ENCODE measurements at regions not wholly inside any gene's neighbourhood (a gene's known extent, or its start where the extent isn't known, plus 50 kb on each side); places are given as distances from the start of the nearest gene placed in this dataset.

GRCh38 chr13:89584058-89584620, 1763.3 kb upstream of the MIR17HG start:
- no peak for ATAC-seq
- Mint-ChIP-seq H3K27ac (no peak overlapping the region), H3K27me3 (no peaks in the 10 kb centered on the region), H3K4me3 (no peak overlapping the region), H3K9me3 (peaks cover 8% of the 10 kb centered on the region), H3K36me3 (no peaks in the 10 kb centered on the region), H3K4me1 (ENCODE audit: low read depth in 2 of 2) (no peaks in the 10 kb centered on the region)
- DNase-seq (ENCODE audit: low spot score), result no peak

DNA sequence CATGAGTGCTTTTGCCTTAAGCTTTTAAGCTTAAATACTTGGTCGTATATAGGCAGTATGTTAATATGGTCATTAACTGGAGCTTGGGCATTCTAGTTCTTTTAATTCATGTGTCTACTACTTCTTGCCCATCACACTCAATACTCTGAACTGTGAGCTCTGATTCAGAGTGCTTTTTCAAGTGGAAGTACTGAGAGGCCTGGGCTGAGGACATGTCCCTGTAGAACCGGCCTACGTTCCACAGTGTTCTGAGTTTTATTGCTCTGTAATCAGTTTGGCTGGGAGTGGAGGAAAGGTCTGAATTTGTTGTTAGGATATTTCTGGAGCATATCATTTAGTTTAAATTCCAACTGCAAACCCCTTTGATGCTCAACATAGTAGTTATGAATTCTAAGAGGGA, 1744.8 kb upstream of the MIR17HG start:
- ATAC-seq, result no peak

DNA sequence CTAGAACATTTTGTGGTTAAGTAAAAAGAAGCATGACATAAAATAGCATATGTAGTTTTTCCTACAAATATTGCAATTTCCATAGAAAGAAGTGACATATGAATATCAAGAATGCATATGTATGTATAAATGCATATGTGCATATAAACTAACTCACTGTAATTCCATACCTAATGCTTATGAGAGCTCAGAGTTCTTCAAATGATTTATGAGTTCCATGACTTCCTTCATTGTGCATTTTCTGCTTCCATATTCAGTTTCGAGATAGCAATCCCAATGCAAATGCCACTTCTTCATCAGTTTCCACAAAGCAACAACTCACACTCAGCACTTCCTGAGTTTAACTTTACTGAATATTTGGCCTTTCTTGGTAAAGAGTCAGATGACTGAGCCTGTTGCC, 1744.3 kb upstream of the MIR17HG start:
- ATAC-seq (no peak), DNase-seq (ENCODE audit: low spot score) (no peak)
- Mint-ChIP-seq H3K36me3 (no peaks in the 10 kb centered on the region), H3K27me3 (no peaks in the 10 kb centered on the region), H3K27ac (no peak overlapping the region), H3K9me3 (peaks cover 18% of the 10 kb centered on the region), H3K4me3 (no peak overlapping the region), H3K4me1 (ENCODE audit: low read depth in 2 of 2) (no peaks in the 10 kb centered on the region)

More for the DNA sequence above, 1744.8 kb upstream of the MIR17HG start:
- no peak for DNase-seq (ENCODE audit: low spot score)
- H3K4me1 Mint-ChIP-seq (ENCODE audit: low read depth in 2 of 2), result no peaks in the 10 kb centered on the region
- no peaks in the 10 kb centered on the region for H3K27me3 Mint-ChIP-seq
- H3K4me3 Mint-ChIP-seq, result no peak overlapping the region
- peaks cover 18% of the 10 kb centered on the region for H3K9me3 Mint-ChIP-seq
- no peak overlapping the region for H3K27ac Mint-ChIP-seq
- H3K36me3 Mint-ChIP-seq, result no peaks in the 10 kb centered on the region

- ATAC-seq (no peak), DNase-seq (ENCODE audit: low spot score) (no peak)
- Mint-ChIP-seq H3K27me3 (no peaks in the 10 kb centered on the region), H3K9me3 (peaks cover 15% of the 10 kb centered on the region), H3K4me1 (ENCODE audit: low read depth in 2 of 2) (no peaks in the 10 kb centered on the region), H3K4me3 (no peak overlapping the region), H3K27ac (no peak overlapping the region), H3K36me3 (no peaks in the 10 kb centered on the region)
Observed at GRCh38 chr13:89609318-89609717, 1738.2 kb upstream of the MIR17HG start.

DNA sequence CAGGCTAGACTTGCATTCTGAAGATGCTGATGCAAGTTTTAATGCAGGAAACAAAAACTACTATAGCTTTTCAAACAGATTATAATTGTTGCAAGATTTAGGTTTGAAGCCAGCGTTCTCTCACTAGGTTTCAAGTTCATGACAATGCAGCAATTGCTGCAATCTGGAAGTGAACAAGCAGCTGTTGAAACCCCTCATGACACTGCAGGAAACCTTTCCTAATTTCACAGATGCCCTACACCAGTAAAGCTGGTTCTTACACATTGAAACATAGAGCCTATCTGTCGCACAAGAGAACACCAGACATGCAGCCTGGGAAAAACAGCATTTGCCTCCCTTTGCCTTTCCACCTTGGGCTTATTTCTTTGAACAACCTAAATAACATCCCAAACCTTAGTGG, 1737.2 kb upstream of the MIR17HG start:
- no peaks in the 10 kb centered on the region for H3K36me3 Mint-ChIP-seq
- no peaks in the 10 kb centered on the region for H3K27me3 Mint-ChIP-seq

GRCh38 chr13:89610881-89611280, 1736.6 kb upstream of the MIR17HG start:
- Mint-ChIP-seq H3K4me1 (ENCODE audit: low read depth in 2 of 2) (no peaks in the 10 kb centered on the region), H3K4me3 (no peak overlapping the region), H3K9me3 (peaks cover 12% of the 10 kb centered on the region), H3K27me3 (no peaks in the 10 kb centered on the region), H3K27ac (no peak overlapping the region), H3K36me3 (no peaks in the 10 kb centered on the region)
- ATAC-seq, result no peak
- no peak for DNase-seq (ENCODE audit: low spot score)

More for the DNA sequence above, 1737.2 kb upstream of the MIR17HG start:
- no peaks in the 10 kb centered on the region for H3K4me1 Mint-ChIP-seq (ENCODE audit: low read depth in 2 of 2)
- DNase-seq (ENCODE audit: low spot score) (no peak), ATAC-seq (no peak)
- no peak overlapping the region for H3K4me3 Mint-ChIP-seq
- peaks cover 13% of the 10 kb centered on the region for H3K9me3 Mint-ChIP-seq
- H3K27ac Mint-ChIP-seq, result no peak overlapping the region

DNA sequence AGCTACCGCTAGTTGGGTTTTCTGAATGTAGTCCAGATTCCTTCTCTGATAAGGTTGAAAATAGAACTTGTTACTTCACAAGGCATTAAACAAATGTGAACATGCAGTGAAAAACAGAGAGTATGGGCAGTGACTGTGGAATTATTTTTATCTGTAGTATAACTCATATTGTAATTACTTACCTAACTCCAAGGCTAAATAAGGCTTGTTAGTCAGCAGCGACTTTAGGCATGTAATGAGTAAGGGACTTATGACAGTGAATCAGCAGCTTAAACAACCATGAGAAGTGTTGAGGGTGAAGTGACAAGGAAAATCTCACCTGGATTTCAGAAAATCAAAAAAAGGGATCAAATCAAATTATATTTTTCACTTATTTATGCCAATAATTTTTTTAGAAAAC, 1719.5 kb upstream of the MIR17HG start:
- Mint-ChIP-seq H3K36me3 (no peaks in the 10 kb centered on the region), H3K4me3 (no peak overlapping the region), H3K9me3 (peaks cover 23% of the 10 kb centered on the region), H3K27ac (no peak overlapping the region), H3K27me3 (no peaks in the 10 kb centered on the region), H3K4me1 (ENCODE audit: low read depth in 2 of 2) (no peaks in the 10 kb centered on the region)
- DNase-seq (ENCODE audit: low spot score) (no peak), ATAC-seq (no peak)

DNA sequence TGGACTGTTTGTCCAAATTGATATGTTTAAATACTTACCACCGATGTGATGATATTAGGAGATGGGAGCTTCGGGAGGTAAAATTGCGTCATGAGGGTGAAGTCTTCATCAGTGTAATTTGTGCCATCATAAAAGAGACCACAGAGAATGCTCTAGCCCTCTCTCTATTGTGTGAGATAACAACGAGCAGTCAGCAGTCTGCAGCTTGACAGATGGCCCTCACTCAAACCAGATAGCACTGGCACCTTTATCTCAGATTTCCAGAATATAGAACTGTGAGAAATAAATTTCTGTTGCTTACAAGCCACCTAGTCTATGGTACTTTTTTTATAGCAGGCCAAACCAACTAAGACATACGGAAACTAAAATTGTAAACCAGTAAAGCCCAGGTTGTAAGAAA, 1718.9 kb upstream of the MIR17HG start:
- Mint-ChIP-seq H3K27me3 (no peaks in the 10 kb centered on the region), H3K36me3 (no peaks in the 10 kb centered on the region), H3K4me1 (ENCODE audit: low read depth in 2 of 2) (no peaks in the 10 kb centered on the region), H3K27ac (no peak overlapping the region), H3K4me3 (no peak overlapping the region), H3K9me3 (peaks cover 26% of the 10 kb centered on the region)
- ATAC-seq, result no peak
- DNase-seq (ENCODE audit: low spot score), result no peak

DNA sequence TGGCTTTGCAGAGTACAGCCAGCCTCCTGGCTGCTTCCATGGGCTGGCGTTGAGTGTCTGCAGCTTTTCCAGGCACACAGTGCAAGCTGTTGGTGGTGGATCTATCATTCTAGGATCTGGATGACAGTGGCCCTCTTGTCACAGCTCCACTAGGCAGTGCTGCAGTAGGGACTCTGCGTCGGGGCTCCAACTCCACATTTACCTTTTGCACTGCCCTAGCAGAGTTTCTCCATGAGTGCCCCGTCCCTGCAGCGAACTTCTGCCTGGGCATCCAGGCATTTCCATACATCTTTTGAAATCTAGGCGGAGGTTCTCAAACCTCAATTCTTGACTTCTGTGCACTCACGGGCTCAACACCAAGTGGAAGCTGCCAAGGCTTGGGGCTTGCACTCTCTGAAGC, 1697.3 kb upstream of the MIR17HG start:
- Mint-ChIP-seq H3K4me1 (ENCODE audit: low read depth in 2 of 2) (no peaks in the 10 kb centered on the region), H3K27me3 (no peaks in the 10 kb centered on the region), H3K27ac (no peak overlapping the region), H3K4me3 (no peak overlapping the region), H3K36me3 (no peaks in the 10 kb centered on the region), H3K9me3 (peaks cover 21% of the 10 kb centered on the region)
- ATAC-seq (no peak), DNase-seq (ENCODE audit: low spot score) (no peak)

- no peak overlapping the region for H3K27ac Mint-ChIP-seq
- ATAC-seq (no peak), DNase-seq (ENCODE audit: low spot score) (no peak)
- H3K4me1 Mint-ChIP-seq (ENCODE audit: low read depth in 2 of 2), result no peaks in the 10 kb centered on the region
- H3K27me3 Mint-ChIP-seq, result no peaks in the 10 kb centered on the region
- H3K9me3 Mint-ChIP-seq, result peaks cover 18% of the 10 kb centered on the region
- no peaks in the 10 kb centered on the region for H3K36me3 Mint-ChIP-seq
- H3K4me3 Mint-ChIP-seq, result no peak overlapping the region
Observed at GRCh38 chr13:89660752-89661151, 1686.7 kb upstream of the MIR17HG start.

DNA sequence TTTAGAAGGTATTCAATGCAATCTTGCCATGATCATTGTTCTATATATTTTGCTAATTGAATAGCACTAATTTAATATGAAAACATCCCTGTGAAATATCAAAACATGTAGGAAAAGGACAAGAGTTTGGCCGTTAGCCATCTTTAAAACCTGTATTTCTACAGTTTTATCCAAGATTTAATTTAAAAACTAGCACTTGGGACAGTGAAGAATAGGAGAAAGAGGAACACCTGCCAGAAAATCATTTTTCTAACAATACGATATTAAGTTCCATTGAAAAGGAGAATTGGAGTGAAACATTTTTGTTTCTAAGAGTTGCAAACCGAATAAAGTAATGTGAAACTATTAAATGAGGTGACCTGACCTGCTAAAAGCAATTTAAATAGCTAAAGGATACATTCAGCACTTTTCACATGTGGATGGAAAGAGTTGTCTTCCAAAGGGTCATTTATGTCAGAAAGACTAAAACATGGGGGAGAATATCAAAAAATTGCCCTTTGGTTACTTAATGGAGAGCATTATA, 1673.6 kb upstream of the MIR17HG start:
- H3K9me3 Mint-ChIP-seq, result no peaks in the 10 kb centered on the region

DNA sequence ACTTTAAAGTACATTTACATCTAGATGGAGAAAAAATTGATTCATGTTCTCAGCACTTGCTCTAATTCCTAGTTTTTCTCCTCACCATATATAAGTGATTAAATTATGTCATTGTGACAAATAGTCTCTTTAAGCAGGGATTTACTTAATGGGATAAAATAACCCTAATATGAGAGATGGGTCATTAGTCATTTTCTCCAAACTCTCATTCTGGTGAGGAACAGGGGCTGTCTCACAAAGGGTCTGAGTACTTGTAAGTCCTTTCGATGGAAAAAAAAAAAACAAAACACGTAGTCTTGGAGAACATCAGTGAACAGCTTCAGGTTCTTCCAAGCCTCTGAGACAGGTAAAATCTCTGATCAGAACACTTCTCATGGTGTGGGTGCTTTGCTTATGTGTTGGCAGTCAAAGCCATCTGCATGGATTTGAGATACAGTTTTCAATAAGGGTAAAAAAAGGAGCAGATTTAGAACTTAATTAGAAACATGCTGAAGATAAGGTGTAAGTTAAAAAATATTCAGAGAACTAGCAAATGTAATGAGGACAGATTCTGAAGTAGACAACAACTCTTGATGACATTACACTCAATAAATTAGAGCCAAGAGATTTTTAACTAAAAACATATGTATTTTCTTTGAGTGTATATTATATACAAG, 1668.9 kb upstream of the MIR17HG start:
- H3K36me3 Mint-ChIP-seq, result no peaks in the 10 kb centered on the region
- H3K27ac Mint-ChIP-seq, result no peak overlapping the region
- H3K4me1 Mint-ChIP-seq (ENCODE audit: low read depth in 2 of 2), result no peaks in the 10 kb centered on the region
- peaks cover 8% of the 10 kb centered on the region for H3K9me3 Mint-ChIP-seq
- no peak overlapping the region for H3K4me3 Mint-ChIP-seq
- H3K27me3 Mint-ChIP-seq, result no peaks in the 10 kb centered on the region
- DNase-seq (ENCODE audit: low spot score) (no peak), ATAC-seq (no peak)

More for the DNA sequence above, 1673.6 kb upstream of the MIR17HG start:
- Mint-ChIP-seq H3K4me3 (no peak overlapping the region), H3K27ac (no peak overlapping the region), H3K36me3 (no peaks in the 10 kb centered on the region), H3K27me3 (no peaks in the 10 kb centered on the region), H3K4me1 (ENCODE audit: low read depth in 2 of 2) (no peaks in the 10 kb centered on the region)
- ATAC-seq, result no peak
- no peak for DNase-seq (ENCODE audit: low spot score)

GRCh38 chr13:89684896-89685295, 1662.6 kb upstream of the MIR17HG start:
- DNase-seq (ENCODE audit: low spot score), result no peak

DNA sequence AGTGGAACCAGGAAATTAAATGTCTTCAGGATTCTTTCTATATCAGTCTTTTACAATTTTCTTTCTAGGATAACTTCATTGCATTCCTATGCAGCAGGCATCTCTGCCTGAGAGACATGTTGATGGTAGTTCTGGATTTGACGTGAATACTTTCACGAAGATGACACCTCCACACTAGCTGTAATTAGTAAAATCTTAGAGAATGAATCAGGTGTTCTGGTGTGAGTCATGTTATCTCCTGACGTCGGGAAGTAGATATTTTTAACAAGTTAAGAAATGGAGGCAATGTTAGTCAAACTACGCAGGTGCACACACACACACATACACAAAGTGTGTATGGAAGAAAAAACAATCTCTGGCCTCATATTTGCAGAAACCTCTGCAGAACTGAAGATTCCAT, 1661.3 kb upstream of the MIR17HG start:
- Mint-ChIP-seq H3K36me3 (no peaks in the 10 kb centered on the region), H3K27me3 (no peaks in the 10 kb centered on the region), H3K9me3 (peaks cover 18% of the 10 kb centered on the region), H3K4me3 (no peak overlapping the region), H3K27ac (no peak overlapping the region), H3K4me1 (ENCODE audit: low read depth in 2 of 2) (no peaks in the 10 kb centered on the region)
- no peak for ATAC-seq
- DNase-seq (ENCODE audit: low spot score), result no peak

More at GRCh38 chr13:89684896-89685295, 1662.6 kb upstream of the MIR17HG start:
- Mint-ChIP-seq H3K4me1 (ENCODE audit: low read depth in 2 of 2) (no peaks in the 10 kb centered on the region), H3K27me3 (no peaks in the 10 kb centered on the region), H3K4me3 (no peak overlapping the region), H3K36me3 (no peaks in the 10 kb centered on the region), H3K27ac (no peak overlapping the region), H3K9me3 (peaks cover 15% of the 10 kb centered on the region)
- no peak for ATAC-seq

DNA sequence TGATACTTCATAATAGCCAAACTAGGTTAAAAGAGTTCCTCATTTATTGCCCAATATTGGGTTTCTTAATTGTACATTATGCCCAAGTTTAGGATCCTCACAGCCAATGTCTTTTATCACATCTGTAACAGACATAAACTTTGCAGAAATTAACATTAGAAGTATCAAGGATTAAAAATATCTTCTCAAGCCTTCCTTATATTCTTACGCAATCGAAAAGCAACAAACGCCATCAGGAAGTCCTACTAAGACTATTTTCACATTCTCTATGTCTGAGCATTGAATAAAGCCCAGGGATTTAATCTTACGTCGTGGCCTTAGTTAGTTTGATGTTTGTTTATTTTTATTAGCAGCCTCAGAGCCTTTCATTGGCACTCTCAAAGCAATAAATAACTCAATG, 1660.4 kb upstream of the MIR17HG start:
- Mint-ChIP-seq H3K9me3 (peaks cover 13% of the 10 kb centered on the region), H3K27ac (no peak overlapping the region), H3K27me3 (no peaks in the 10 kb centered on the region), H3K4me1 (ENCODE audit: low read depth in 2 of 2) (no peaks in the 10 kb centered on the region), H3K4me3 (no peak overlapping the region), H3K36me3 (no peaks in the 10 kb centered on the region)
- no peak for DNase-seq (ENCODE audit: low spot score)
- ATAC-seq, result no peak

Measured in natural killer cell treated with Interleukin-12 subunit alpha and Interleukin-12 subunit beta and Interleukin-15 and Interleukin-18, amount 100 ng/mL, for 72 hours (primary cell).